HG03520 (cell line): ENCODE measurements at regions not wholly inside any gene's neighbourhood (a gene's known extent, or its start where the extent isn't known, plus 50 kb on each side); places are given as distances from the start of the nearest gene placed in this dataset.
A peak's percentile ranks its signal among the peaks of the same experiment; 100 is the strongest.

Source experiments
- ATAC-seq: cut with Tn5 transposase; IDR thresholded peaks from one replicate; pipeline ENCODE4 v1.9.1; 2021; ENCODE audit warnings: mild to moderate bottlenecking, moderate library complexity; ENCODE audit not compliant: unreplicated experiment

DNA sequence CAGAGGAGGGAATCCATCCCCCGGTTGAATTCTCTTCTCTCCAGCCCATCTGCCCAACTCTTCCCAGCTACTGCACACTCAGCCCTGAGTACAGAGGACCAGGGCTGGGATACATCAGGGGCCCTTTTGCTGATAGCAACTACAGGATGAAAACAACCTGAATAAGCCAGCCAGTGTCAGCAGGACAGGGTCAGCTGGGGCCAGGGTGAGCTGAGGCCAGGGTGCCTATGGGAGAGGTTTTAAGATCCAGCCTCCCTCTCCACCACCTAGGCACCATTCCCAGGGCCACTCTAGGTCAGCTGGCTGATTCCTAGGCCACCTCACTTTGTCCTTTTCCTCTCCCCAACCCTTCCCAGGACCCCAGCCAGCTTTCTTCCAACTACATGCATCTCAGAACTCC is 83.8 kb downstream of the MRPL46 start:
- ATAC-seq, result no peak

DNA sequence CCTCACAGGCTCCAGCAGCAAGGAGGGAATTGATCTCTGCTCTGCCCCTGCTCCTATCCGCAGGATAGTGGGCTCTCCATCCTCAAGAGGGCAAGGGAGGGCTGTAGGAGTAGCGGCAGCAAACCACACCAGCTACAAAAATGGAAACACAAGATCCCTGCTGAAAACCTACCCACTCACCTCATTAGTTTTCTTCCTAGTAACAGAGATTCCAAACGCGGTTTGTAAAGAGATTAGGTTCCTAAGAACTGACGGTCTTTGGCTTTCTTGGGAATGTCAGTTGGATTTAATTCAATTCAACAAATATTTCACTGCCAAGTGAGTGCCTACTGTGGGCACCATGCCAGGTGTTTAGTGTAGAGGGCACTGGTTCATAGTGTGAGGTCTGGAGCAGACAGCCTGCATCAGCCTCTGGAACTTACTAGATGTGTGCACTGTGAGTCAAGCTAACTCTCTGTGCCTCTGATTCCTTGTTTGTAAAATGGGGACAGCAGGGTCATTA is 84.7 kb downstream of the MRPL46 start:
- ATAC-seq, result no peak

- ATAC-seq, result no peak
Observed at GRCh38 chr15:88378188-88378637, 89.0 kb downstream of the MRPL46 start.

GRCh38 chr15:88377509-88377908 is 89.7 kb downstream of the MRPL46 start:
- no peak for ATAC-seq

DNA sequence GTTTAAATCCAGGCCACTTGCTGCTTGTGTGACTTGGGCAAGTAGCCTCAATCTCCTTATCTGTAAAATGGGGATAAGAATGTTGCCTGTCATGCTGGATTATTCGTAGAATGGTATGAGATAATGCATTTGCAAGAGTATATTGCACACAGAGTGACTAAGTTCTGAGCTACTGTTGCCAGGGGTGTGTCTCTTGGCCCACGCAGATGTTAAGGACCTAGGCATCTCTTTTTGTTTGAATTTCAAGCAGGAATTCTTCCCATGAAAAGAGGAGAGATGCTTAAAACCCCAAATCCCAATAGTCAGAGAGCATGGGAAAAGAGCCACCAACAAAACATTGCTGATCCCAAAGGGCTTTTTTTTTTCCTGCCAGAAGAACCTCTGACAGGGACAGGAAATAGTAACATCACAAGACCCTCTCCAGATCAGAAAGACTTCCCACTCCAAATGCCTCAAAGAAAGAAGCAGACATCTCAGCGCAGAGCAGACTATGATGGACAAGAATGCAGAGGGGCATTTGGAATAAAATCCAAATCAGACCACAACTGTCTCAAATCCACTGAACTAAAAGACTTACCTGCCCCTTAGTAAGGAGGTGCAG is 90.5 kb downstream of the MRPL46 start:
- no peak for ATAC-seq

DNA sequence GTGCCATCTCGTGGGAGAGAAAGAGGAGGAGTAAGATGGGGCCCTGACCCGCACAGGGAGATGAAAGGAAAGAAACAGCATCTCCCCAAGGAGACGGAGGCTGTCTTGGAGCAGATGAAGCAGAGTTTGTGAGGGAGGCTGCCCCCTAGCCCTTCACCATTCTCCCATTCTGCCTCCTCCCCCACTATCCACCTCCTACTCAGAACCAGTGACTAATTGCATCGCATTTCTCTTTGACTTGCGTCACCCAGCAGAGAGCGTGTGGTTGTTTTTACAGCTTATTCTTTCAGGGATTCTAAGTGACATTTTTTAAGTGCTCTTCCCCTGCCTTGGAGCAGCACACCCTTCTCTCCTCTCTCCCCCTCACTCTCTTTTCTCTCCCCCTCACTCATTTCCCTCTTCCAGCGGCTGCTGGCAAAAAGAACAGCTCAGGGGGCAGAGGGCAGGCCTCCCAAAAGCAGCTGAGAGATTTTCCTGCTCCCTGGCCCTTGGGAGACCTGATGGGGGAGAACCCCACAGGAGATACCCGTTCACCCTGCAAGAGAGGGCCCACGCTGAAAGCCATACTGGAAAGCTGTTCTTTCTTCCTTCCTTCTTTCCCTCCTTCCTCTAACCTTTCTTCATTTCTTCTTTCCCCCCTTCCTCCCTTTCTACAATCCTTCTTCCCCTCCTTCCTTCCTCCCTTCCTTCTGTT is 91.8 kb downstream of the MRPL46 start:
- no peak for ATAC-seq

DNA sequence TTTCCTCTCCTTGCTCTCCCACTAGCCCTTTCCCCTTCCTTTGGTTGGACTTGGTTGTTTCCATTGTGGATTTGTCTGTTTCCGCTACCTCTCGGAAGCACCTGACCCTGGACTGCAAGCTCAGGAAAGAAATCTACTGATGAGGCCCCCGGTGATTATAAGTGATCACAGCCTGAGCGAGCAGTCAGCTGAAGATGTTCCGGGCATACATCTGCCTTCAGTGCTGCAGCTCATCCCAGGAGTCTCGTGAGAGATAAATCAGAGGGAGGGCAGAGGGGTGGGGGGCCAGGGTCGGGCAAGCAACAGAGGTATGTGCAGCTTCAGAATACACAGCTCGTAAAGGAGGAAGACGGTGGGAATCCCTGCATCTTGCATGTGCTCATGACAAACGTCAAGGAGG is 102.1 kb downstream of the MRPL46 start:
- ATAC-seq, result no peak

- no peak for ATAC-seq
Observed at GRCh38 chr15:88348579-88349230, 92.2 kb upstream of the NTRK3 start.

DNA sequence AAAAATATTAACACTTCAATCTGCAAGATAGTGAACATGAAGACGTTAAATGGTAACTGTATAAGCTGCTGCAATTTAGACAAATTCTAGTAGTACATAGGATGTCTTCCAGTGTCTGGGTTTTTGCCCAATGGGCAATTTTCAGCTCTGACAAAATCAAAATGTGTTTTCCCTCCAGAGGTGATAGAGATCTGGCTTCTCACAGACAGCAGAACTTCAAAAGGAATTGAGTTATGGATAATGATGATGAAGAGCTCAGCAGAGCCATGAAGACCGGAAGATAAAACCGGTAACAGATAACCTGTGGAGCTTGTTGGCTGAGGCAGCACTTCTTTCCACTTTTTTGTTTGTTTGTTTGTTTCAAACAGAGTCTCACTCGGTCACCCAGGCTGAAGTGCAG is 89.4 kb upstream of the NTRK3 start:
- ATAC-seq, result no peak

DNA sequence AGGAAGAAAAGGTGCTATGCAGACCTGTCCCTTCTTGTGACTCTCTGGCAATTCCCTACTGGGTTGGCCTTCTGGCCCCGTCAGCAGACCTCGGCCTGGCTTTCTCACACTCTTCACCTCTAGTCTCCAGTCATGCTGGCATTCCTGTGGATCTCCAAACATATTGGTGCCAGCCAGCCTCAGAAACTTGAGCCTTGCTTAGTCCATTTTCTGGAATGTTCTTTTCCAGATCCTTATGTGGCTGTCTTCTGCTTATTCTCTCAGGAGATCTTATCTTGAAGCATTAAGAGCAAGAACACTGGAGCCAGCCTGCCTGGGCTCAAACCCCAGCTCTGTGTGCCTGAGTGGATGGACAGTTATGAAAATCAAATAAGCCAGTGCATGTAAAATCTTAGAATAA is 88.2 kb upstream of the NTRK3 start:
- no peak for ATAC-seq

- ATAC-seq, result no peak
Observed at GRCh38 chr15:88342666-88343065, 86.1 kb upstream of the NTRK3 start.

- ATAC-seq, result no peak
Observed at GRCh38 chr15:88341653-88342052, 85.1 kb upstream of the NTRK3 start.

DNA sequence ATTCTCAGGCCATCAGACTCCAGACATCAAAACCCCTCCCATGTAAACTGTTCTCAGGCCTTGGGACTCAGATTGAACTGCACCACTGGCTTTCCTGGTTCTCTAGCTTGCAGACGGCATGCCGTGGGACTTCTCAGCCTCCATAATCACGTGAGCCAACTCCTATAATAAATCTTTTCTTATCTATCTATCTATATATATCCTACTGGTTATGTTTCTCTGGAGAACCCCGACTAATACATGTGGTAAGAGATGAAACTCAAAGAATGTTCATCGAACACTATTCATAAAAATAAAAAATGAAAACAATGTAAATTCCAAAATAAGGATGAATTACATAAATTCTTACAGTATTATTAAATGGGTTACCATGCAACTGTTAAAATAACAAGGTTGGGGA is 84.5 kb upstream of the NTRK3 start:
- no peak for ATAC-seq

GRCh38 chr15:88337993-88338392 is 81.5 kb upstream of the NTRK3 start:
- ATAC-seq, result no peak

DNA sequence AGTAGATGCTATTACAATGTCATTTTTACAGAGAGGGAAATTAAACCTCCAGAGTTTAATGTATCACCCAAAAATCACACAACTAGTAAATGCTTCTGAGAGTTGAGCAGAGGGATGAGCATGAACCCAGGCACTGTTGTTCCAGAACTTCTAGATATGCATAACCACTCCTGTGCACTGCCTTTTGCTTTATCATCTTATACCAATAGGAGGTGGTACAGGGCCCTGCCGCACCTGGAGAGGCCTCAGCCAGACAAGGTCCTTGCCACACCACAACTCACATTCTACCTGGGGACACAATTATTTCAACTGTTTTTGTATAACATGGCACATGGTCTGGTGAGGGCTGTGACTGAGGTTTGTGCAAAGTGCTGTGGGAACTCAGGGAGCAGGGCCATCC is 78.5 kb upstream of the NTRK3 start:
- ATAC-seq, result no peak

GRCh38 chr15:88334436-88334835 is 77.9 kb upstream of the NTRK3 start:
- ATAC-seq, result no peak

DNA sequence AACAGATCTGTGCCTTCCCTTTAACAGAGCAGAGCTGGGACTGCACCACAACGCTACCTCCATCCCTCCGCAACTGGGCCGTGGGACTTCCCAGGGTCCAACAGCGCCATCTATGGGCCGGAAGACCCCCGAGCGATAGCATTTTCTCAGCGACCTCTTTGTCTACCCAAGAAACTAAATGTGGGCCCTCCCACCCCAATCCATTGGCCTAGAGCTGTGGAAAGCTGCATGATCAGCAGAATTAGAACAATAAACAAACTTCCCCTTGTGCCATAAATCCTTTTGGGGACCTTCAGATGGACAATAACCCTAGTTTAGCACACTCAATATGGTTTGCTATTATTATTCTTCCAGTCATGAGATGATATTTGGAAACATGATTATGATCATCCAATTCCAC is 74.8 kb upstream of the NTRK3 start:
- peak; percentile 44 for ATAC-seq

DNA sequence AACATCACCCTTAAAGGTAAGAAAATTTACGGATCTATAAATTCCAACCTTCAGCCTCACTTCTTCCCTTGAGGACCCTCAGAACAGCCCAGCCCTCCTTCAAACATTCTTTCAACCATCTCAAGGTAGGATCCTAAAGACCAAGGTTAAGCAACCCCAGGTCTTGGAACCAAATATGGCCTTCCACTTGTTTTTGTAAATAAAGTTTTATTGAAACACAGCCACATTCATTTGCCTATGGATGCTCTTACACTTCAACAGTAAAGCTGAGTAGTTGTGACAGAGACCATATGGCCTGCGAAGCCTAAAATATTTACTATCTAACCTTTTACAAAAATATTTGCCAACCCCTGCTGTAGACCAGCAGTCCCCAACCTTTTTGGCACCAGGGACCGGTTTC is 70.4 kb upstream of the NTRK3 start:
- ATAC-seq, result no peak

DNA sequence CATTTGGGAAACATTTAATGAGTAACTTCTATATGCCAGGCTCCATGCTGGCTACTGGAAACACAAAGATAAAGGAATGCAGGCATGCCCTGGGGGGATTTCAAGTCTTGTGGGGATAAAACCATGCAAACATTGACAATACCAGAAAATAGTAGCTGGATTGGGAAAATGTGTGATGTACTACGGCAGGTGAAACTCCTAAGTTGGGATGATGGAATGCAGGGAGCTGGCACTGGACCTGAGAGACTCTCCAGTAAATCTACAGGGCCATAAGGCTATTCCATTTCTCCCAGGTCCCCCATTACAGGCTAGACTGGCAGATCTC is 68.2 kb upstream of the NTRK3 start:
- ATAC-seq, result no peak

DNA sequence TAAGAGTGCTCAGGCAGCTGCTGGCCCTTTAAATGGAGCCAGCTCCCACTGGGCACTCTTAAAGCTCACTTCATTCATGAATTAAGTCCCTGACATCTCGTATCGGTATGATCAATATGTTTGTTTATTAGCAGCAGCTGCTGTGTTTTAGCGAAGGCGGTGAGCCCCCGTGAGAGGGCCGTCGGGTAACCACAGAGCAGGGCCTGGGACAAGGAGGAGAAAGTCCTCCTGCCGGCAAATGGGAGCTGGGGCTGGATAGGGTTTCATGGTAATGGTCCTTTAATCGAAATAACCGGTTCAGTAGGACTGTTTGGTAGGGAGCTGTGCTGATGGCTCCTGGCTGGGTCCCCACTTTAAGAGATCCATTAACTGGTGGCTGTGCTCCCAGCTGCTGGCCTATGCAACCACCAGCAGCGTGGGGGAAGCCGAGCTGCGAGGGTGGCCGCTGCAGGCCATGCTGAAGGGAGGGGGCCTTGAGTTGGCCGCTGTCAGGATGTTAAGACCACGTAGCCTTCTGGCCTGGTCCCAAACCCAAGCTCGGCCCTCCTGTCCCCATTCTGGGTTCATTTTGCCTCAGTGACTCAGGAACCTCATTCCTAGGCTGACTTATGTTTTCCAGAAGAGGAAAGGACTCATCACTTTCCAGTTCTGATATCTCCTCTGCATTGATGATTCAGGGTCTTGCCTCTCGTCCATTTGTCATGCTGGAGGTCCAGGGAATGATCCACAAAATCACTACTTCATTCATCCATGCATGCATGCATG is 67.6 kb upstream of the NTRK3 start:
- no peak for ATAC-seq

DNA sequence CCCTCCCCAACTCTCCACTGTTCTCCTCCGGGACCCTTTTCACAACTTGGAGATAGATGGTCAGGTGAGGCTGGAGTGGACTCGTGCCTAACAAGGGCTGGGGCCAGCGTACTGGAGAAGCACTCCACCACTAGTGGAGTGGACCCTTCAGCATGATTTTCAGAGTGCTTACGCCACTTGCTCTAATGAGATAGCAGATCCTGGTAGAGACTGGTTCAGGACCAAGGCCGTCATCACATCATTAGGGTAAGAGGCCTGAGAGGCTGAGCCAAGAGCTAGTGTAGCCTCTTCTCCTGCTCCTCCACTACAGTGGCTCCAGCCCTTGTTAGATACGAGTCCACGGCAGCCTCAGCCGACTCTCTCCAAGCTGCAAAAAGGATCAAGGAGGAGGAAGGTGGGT is 66.9 kb upstream of the NTRK3 start:
- ATAC-seq, result no peak

GRCh38 chr15:88322461-88322860 is 65.9 kb upstream of the NTRK3 start:
- ATAC-seq, result no peak
